K562 (cell line): ENCODE measurements at regions not wholly inside any gene's neighbourhood (a gene's known extent, or its start where the extent isn't known, plus 50 kb on each side); places are given as distances from the start of the nearest gene placed in this dataset.

ENCODE experiments used
- ATAC-seq: fragments of 200-7000 bp; cut with Tn5 transposase; 3 replicates; pipeline ENCODE4 v1.9.1; 2020; ENCODE audit warnings: moderate library complexity
- BruUV-seq: library from RNA; stranded (reverse); fragments of 400-500 nt; replicated peaks from 2 replicates; lab custom pipeline; 2021; lab: Mats Ljungman, UMichigan
- CTCF ChIA-PET: fragments of 300-600 bp; formaldehyde crosslinking; extraction: SDS; loops from one replicate; lab custom pipeline; 2021; ENCODE audit warnings: low intra/inter-chr PET ratio; lab: Yijun Ruan, JAX
- POLR2A ChIA-PET: fragments of 300-600, 350-650 bp; sonication (Branson Sonifier 250); formaldehyde crosslinking; extraction: SDS; loops from one replicate; lab custom pipeline; 2021; ENCODE audit warnings: antibody characterized with exemption, inconsistent platforms; lab: Yijun Ruan, JAX
- DNase-seq, 4 experiments: peaks; one replicate each; pipeline versions ENCODE4 v3.0.0 to v3.0.0-alpha.2; 2011 to 2018; ENCODE audit warnings: low spot score in 3 of 4, mixed read lengths in 3 of 4; ENCODE audit errors: extremely low read depth in 1 of 4
- FAIRE-seq: peaks from 2 replicates; lab custom pipeline; 2011; peaks lifted over from hg19 to GRCh38; lab: Jason Lieb, UNC
- H2AFZ ChIP-seq: 2 replicates; pipeline ENCODE4 v1.6.0; 2011; ENCODE audit warnings: low read depth, low read length, control low read depth, inconsistent platforms
- H3K27ac ChIP-seq: fragments of 200-600 bp; 3 replicates; pipeline ENCODE4 v1.8.0; 2011; ENCODE audit warnings: low read depth, mild to moderate bottlenecking, control low read depth, inconsistent platforms, low read length, moderate library complexity, mixed read lengths; ENCODE audit errors: extremely low read depth
- H3K27me3 ChIP-seq, 2 experiments: fragments of 300-600 bp in 1 of 2; 2 replicates in 1 of 2; 3 replicates in 1 of 2; pipeline versions ENCODE4 v1.6.0 to v1.8.0; 2011; ENCODE audit warnings: inconsistent platforms in 2 of 2, low read length in 2 of 2, mild to moderate bottlenecking in 1 of 2, mixed read lengths in 1 of 2, moderate library complexity in 1 of 2; ENCODE audit not compliant: control insufficient read depth in 2 of 2, insufficient read depth in 2 of 2
- H3K36me3 ChIP-seq: fragments of 300-600 bp; 3 replicates; pipeline ENCODE4 v1.8.0; 2011; ENCODE audit warnings: mild to moderate bottlenecking, low read length, inconsistent platforms; ENCODE audit not compliant: control insufficient read depth, insufficient read depth
- H3K4me1 ChIP-seq, 2 experiments: fragments of 200-600 bp in 1 of 2; replicated peaks in 1 of 2; 2 replicates in 1 of 2; 3 replicates in 1 of 2; pipeline versions ENCODE4 v1.5.1 to v1.8.0; 2011; ENCODE audit warnings: inconsistent platforms in 2 of 2, low read length in 2 of 2, mild to moderate bottlenecking in 1 of 2, mixed read lengths in 1 of 2, moderate library complexity in 1 of 2; ENCODE audit not compliant: control insufficient read depth in 2 of 2, insufficient read depth in 2 of 2
- H3K4me2 ChIP-seq: 2 replicates; pipeline ENCODE4 v1.6.1; 2011; ENCODE audit warnings: low read length, control low read depth, inconsistent platforms, mixed read lengths; ENCODE audit not compliant: insufficient read depth
- H3K4me3 ChIP-seq: fragments of 200-600 bp; sonication (generic), shearing (Covaris generic); 2 replicates; pipeline ENCODE4 v1.5.1; 2016; ENCODE audit warnings: control low read depth, inconsistent platforms
- H3K79me2 ChIP-seq: fragments of 200-600 bp; 3 replicates; pipeline ENCODE4 v1.8.0; 2011; ENCODE audit warnings: low read length, inconsistent platforms; ENCODE audit not compliant: control insufficient read depth, insufficient read depth
- H3K9ac ChIP-seq, 2 experiments: 2 replicates each; pipeline versions ENCODE4 v1.6.0 to v1.6.1; 2011; ENCODE audit warnings: low read depth in 2 of 2, low read length in 2 of 2, control low read depth in 1 of 2, inconsistent platforms in 1 of 2, mild to moderate bottlenecking in 1 of 2, mixed read lengths in 1 of 2; ENCODE audit not compliant: insufficient read depth in 1 of 2
- H3K9me1 ChIP-seq: one replicate; pipeline ENCODE4 v1.6.0; 2011; ENCODE audit warnings: inconsistent platforms, mild to moderate bottlenecking, low read length, moderate library complexity; ENCODE audit not compliant: control insufficient read depth, insufficient read depth
- H3K9me3 ChIP-seq: replicated peaks from 2 replicates; pipeline ENCODE4 v1.5.1; 2011; ENCODE audit warnings: low read depth, low read length, inconsistent platforms; ENCODE audit not compliant: control insufficient read depth, insufficient read depth
- H4K20me1 ChIP-seq: replicated peaks from 2 replicates; pipeline ENCODE4 v1.6.1; 2011; ENCODE audit warnings: low read length, inconsistent platforms, mixed read lengths; ENCODE audit not compliant: control insufficient read depth, insufficient read depth
- ESRRB ChIP-seq: fragments of 250-450 bp; sonication (Bioruptor Pico); IDR thresholded peaks from 2 replicates; pipeline ENCODE4 v1.5.0; 2020; ENCODE audit warnings: mild to moderate bottlenecking, moderate library complexity, borderline replicate concordance
- RAD21 ChIP-seq, 2 experiments: fragments of 250-450 bp in 1 of 2; fragments of 450-650 bp in 1 of 2; sonication (Bioruptor Pico) in 1 of 2; formaldehyde crosslinking in 1 of 2; IDR thresholded peaks in 1 of 2; conservative IDR thresholded peaks in 1 of 2; 2 replicates each; pipeline versions ENCODE4 v1.4.0 to v1.8.0; 2020 to 2022; ENCODE audit warnings: mild to moderate bottlenecking in 2 of 2, moderate library complexity in 1 of 2
- RBM39 ChIP-seq: fragments of 200-400 bp; formaldehyde crosslinking; optimal IDR thresholded peaks from 2 replicates; pipeline ENCODE3; 2018; ENCODE audit warnings: low read depth, low read length
- WGBS: fragments of 100-300 bp; shearing (Covaris generic); methylation state at CpG from one replicate; pipeline ENCODE4 v1.1.6; 2016; ENCODE audit warnings: low coverage, mixed read lengths; ENCODE audit not compliant: insufficient coverage; ENCODE audit errors: missing lambda C conversion rate; 5-methylcytosine and 5-hydroxymethylcytosine counted together
- in situ Hi-C: fragments of 300-500 bp; cut with MboI; formaldehyde crosslinking; loops from 4 replicates; pipeline ENCODE4 v1.15.0; 2018; ENCODE audit warnings: inconsistent platforms, mixed read lengths
- intact Hi-C: fragments of 100-400 bp; cut with micrococcal nuclease; formaldehyde crosslinking; loops from 2 replicates; pipeline ENCODE4 v1.14.2; 2022
- TF ChIP-seq, protein P1 (sequence below), 3 experiments: IDR thresholded peaks in 2 of 3; conservative IDR thresholded peaks in 1 of 3; 2 replicates each; pipeline ENCODE4 v1.5.1; 2011 to 2012; ENCODE audit warnings: low read length in 3 of 3, mild to moderate bottlenecking in 3 of 3, control low read depth in 2 of 3, improper control_type of control experiment in 1 of 3, inconsistent platforms in 1 of 3, low read depth in 1 of 3, mixed read lengths in 1 of 3, moderate library complexity in 1 of 3; ENCODE audit not compliant: insufficient read depth in 2 of 3
- TF ChIP-seq, protein P2 (sequence below), 2 experiments: fragments of 450-650 bp; formaldehyde crosslinking in 1 of 2; IDR thresholded peaks; 2 replicates each; pipeline versions ENCODE4 v1.4.0 to v1.6.1; 2014 to 2020; ENCODE audit warnings: mild to moderate bottlenecking in 2 of 2, borderline replicate concordance in 1 of 2, low read depth in 1 of 2
- TF ChIP-seq, protein P3 (sequence below): fragments of 450-650 bp; IDR thresholded peaks from one replicate; pipeline ENCODE4 v1.6.1; 2018; ENCODE audit warnings: mild to moderate bottlenecking, moderate library complexity; ENCODE audit not compliant: partially characterized antibody

DNA sequence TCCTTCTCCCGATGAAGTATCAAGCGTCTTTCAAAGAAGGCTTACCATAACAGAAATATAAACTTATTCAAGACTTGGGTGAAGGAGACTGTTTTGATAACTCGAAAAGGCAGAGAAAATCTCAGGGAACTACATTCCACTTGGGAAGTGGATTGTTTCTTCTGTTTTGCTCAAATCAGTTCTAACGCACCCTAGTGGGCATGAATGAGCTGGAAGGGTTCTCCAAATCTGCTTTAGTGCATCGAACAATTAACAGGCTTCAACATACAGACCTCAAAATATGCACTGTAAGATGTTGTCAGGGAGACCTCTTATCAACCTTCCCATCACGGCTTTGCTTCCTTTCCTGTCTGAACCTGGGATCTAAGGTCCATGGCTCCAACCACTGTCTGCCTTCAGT lies 392.5 kb downstream of the CD83 start:
- no TSS peak for BruUV-seq
- CTCF ChIA-PET: no interaction called here
- no peak overlapping the region for H3K27ac ChIP-seq
- no peaks in the 10 kb centered on the region for H4K20me1 ChIP-seq
- H3K9ac ChIP-seq: no peak overlapping the region
- DNase-seq: peak in 2 of 4 experiments; percentile 29 to 34
- H3K4me1 ChIP-seq: peaks cover 0 to 12% of the 10 kb centered on the region in 2 experiments; a peak in 2 of 5 replicates
- no peaks in the 10 kb centered on the region for H3K79me2 ChIP-seq
- in situ Hi-C loops: no loop called here
- WGBS: 29% methylated on average over 6 of the region's 6 CpGs
- H3K27me3 ChIP-seq: no peaks in the 10 kb centered on the region
- intact Hi-C loops: no loop called here
- ATAC-seq: peak; percentile 51; the same call in 1 of the 3 replicates
- H3K9me3 ChIP-seq: no peaks in the 10 kb centered on the region
- no peak overlapping the region for H2AFZ ChIP-seq
- no peak overlapping the region for H3K4me3 ChIP-seq
- H3K9me1 ChIP-seq: no peaks in the 10 kb centered on the region
- TF ChIP-seq RBM39: no peak
- TF ChIP-seq RAD21 (CRISPR knock-in tag; conservative IDR thresholded peaks at IDR 0.05 in 1 of 2, IDR thresholded peaks at IDR 0.05 in 1 of 2): peak in 1 of 2 experiments; percentile 61; a peak in 2 of 4 replicates
- TF ChIP-seq, protein P1, sequence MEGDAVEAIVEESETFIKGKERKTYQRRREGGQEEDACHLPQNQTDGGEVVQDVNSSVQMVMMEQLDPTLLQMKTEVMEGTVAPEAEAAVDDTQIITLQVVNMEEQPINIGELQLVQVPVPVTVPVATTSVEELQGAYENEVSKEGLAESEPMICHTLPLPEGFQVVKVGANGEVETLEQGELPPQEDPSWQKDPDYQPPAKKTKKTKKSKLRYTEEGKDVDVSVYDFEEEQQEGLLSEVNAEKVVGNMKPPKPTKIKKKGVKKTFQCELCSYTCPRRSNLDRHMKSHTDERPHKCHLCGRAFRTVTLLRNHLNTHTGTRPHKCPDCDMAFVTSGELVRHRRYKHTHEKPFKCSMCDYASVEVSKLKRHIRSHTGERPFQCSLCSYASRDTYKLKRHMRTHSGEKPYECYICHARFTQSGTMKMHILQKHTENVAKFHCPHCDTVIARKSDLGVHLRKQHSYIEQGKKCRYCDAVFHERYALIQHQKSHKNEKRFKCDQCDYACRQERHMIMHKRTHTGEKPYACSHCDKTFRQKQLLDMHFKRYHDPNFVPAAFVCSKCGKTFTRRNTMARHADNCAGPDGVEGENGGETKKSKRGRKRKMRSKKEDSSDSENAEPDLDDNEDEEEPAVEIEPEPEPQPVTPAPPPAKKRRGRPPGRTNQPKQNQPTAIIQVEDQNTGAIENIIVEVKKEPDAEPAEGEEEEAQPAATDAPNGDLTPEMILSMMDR (IDR thresholded peaks at IDR 0.05 in 2 of 3, conservative IDR thresholded peaks at IDR 0.05 in 1 of 3; ENCODE audit: insufficient read depth in 2 of 3, low read depth in 1 of 3, low read length in 3 of 3): peak; percentile 2 to 59 (median 45); a peak in 5 of 6 replicates
- TF ChIP-seq ESRRB (CRISPR knock-in tag): no peak
- TF ChIP-seq, protein P2, sequence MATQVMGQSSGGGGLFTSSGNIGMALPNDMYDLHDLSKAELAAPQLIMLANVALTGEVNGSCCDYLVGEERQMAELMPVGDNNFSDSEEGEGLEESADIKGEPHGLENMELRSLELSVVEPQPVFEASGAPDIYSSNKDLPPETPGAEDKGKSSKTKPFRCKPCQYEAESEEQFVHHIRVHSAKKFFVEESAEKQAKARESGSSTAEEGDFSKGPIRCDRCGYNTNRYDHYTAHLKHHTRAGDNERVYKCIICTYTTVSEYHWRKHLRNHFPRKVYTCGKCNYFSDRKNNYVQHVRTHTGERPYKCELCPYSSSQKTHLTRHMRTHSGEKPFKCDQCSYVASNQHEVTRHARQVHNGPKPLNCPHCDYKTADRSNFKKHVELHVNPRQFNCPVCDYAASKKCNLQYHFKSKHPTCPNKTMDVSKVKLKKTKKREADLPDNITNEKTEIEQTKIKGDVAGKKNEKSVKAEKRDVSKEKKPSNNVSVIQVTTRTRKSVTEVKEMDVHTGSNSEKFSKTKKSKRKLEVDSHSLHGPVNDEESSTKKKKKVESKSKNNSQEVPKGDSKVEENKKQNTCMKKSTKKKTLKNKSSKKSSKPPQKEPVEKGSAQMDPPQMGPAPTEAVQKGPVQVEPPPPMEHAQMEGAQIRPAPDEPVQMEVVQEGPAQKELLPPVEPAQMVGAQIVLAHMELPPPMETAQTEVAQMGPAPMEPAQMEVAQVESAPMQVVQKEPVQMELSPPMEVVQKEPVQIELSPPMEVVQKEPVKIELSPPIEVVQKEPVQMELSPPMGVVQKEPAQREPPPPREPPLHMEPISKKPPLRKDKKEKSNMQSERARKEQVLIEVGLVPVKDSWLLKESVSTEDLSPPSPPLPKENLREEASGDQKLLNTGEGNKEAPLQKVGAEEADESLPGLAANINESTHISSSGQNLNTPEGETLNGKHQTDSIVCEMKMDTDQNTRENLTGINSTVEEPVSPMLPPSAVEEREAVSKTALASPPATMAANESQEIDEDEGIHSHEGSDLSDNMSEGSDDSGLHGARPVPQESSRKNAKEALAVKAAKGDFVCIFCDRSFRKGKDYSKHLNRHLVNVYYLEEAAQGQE (IDR thresholded peaks at IDR 0.05; ENCODE audit: borderline replicate concordance): peak; percentile 26; the same call in 1 of the 2 replicates
- TF ChIP-seq, protein P2 (CRISPR knock-in tag; IDR thresholded peaks at IDR 0.05; ENCODE audit: low read depth): no peak
- TF ChIP-seq, protein P3, sequence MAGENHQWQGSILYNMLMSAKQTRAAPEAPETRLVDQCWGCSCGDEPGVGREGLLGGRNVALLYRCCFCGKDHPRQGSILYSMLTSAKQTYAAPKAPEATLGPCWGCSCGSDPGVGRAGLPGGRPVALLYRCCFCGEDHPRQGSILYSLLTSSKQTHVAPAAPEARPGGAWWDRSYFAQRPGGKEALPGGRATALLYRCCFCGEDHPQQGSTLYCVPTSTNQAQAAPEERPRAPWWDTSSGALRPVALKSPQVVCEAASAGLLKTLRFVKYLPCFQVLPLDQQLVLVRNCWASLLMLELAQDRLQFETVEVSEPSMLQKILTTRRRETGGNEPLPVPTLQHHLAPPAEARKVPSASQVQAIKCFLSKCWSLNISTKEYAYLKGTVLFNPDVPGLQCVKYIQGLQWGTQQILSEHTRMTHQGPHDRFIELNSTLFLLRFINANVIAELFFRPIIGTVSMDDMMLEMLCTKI: no peak
- POLR2A ChIA-PET: interaction anchor here (0.9 to 1.2 kb wide), 3 partner anchors 8 to 114 kb away, joined by 3 to 4 read pairs (median 3); no protein-coding TSS in a partner anchor
- FAIRE-seq: peak; percentile 58
- no peak overlapping the region for H3K4me2 ChIP-seq
- no peaks in the 10 kb centered on the region for H3K36me3 ChIP-seq
